HL-60 (cell line): ENCODE measurements at regions not wholly inside any gene's neighbourhood (a gene's known extent, or its start where the extent isn't known, plus 50 kb on each side); places are given as distances from the start of the nearest gene placed in this dataset.

Experiments used
- DNase-seq, 2 experiments: peaks; one replicate each; pipeline ENCODE4 v3.0.0-alpha.2; 2010 to 2020; ENCODE audit warnings: low read depth in 1 of 2, low spot score in 1 of 2
- H3K27ac ChIP-seq: fragments of 250-450 bp; sonication (Bioruptor Pico); replicated peaks from 2 replicates; pipeline ENCODE4 v1.5.1; 2020; ENCODE audit warnings: mild to moderate bottlenecking, moderate library complexity
- H3K27me3 ChIP-seq: fragments of 250-450 bp; sonication (Bioruptor Pico); 2 replicates; pipeline ENCODE4 v1.5.1; 2021; ENCODE audit warnings: mild to moderate bottlenecking, moderate library complexity; ENCODE audit not compliant: insufficient read depth, poor library complexity, severe bottlenecking
- H3K4me3 ChIP-seq: replicated peaks from 2 replicates; pipeline ENCODE4 v1.5.1; 2011; ENCODE audit warnings: mild to moderate bottlenecking, control low read depth, low read length; ENCODE audit not compliant: insufficient read depth
- GABPA ChIP-seq: IDR thresholded peaks from 2 replicates; pipeline ENCODE4 v1.6.1; 2012; ENCODE audit warnings: low read depth
- POLR2AphosphoS5 ChIP-seq: IDR thresholded peaks from 2 replicates; pipeline ENCODE4 v1.6.1; 2012; ENCODE audit warnings: low read depth
- SPI1 ChIP-seq: IDR thresholded peaks from 2 replicates; pipeline ENCODE4 v1.6.1; 2012; ENCODE audit warnings: low read depth, mild to moderate bottlenecking, borderline replicate concordance
- TF ChIP-seq, protein P1 (sequence below): IDR thresholded peaks from one replicate; pipeline ENCODE4 v1.5.1; 2011; ENCODE audit warnings: low read length, control low read depth, inconsistent platforms; ENCODE audit not compliant: insufficient read depth
- TF ChIP-seq, protein P2 (sequence below): IDR thresholded peaks from 2 replicates; pipeline ENCODE4 v1.6.1; 2012; ENCODE audit warnings: low read depth; ENCODE audit not compliant: insufficient replicate concordance

DNA sequence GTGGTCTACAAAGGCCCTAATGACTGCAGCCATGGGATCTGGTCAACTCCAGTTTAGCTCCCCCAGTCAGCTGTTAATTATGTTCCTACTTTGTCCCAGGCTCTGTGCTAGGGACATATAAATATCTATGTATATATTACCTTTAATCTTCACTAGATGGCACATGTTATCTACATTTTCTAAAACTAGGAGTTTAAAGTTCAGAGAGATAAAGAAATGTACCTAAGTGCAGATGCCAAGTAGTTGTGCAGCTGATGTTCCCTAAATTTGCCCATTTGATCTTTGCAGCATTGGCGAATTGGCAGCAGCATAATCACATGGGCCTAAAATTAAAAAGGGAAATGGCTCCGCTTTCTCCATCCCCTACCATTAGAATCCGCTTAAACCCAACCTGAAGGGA lies 541.1 kb downstream of the MED13L start:
- Histone ChIP-seq H3K27ac (no peak overlapping the region), H3K4me3 (no peak overlapping the region), H3K27me3 (no peaks in the 10 kb centered on the region)
- TF ChIP-seq SPI1 (no peak), GABPA (no peak)
- TF ChIP-seq, protein P1, sequence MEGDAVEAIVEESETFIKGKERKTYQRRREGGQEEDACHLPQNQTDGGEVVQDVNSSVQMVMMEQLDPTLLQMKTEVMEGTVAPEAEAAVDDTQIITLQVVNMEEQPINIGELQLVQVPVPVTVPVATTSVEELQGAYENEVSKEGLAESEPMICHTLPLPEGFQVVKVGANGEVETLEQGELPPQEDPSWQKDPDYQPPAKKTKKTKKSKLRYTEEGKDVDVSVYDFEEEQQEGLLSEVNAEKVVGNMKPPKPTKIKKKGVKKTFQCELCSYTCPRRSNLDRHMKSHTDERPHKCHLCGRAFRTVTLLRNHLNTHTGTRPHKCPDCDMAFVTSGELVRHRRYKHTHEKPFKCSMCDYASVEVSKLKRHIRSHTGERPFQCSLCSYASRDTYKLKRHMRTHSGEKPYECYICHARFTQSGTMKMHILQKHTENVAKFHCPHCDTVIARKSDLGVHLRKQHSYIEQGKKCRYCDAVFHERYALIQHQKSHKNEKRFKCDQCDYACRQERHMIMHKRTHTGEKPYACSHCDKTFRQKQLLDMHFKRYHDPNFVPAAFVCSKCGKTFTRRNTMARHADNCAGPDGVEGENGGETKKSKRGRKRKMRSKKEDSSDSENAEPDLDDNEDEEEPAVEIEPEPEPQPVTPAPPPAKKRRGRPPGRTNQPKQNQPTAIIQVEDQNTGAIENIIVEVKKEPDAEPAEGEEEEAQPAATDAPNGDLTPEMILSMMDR = no peak
- TF ChIP-seq, protein P2, sequence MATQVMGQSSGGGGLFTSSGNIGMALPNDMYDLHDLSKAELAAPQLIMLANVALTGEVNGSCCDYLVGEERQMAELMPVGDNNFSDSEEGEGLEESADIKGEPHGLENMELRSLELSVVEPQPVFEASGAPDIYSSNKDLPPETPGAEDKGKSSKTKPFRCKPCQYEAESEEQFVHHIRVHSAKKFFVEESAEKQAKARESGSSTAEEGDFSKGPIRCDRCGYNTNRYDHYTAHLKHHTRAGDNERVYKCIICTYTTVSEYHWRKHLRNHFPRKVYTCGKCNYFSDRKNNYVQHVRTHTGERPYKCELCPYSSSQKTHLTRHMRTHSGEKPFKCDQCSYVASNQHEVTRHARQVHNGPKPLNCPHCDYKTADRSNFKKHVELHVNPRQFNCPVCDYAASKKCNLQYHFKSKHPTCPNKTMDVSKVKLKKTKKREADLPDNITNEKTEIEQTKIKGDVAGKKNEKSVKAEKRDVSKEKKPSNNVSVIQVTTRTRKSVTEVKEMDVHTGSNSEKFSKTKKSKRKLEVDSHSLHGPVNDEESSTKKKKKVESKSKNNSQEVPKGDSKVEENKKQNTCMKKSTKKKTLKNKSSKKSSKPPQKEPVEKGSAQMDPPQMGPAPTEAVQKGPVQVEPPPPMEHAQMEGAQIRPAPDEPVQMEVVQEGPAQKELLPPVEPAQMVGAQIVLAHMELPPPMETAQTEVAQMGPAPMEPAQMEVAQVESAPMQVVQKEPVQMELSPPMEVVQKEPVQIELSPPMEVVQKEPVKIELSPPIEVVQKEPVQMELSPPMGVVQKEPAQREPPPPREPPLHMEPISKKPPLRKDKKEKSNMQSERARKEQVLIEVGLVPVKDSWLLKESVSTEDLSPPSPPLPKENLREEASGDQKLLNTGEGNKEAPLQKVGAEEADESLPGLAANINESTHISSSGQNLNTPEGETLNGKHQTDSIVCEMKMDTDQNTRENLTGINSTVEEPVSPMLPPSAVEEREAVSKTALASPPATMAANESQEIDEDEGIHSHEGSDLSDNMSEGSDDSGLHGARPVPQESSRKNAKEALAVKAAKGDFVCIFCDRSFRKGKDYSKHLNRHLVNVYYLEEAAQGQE = no peak
- DNase-seq = no peak

DNA sequence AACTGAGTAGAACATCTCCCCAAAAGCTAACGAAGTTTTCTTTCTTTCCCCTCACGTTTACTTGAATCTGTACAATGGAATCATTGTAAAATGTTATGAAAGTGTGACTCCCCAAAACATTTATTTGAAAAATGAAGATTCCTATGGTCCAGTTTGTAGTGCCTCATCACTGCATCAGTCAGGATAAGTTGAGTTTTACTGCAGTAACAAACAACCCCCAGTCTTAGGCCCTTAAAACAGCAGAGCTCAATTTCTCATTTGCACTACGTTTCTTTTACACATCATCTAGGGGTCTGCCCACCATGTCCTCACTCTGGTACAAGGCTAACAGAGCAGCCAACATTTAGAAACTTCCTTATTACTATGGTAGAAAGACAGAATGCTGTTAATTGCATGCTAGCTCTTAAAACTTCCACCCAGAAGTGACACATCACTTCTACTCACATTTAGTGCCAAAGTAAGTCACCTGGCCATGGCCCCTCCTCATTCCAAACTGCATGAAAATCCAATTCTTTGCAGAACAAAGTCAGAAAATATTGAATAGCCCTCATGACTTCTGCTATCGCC lies 546.4 kb downstream of the MED13L start:
- TF ChIP-seq POLR2AphosphoS5 (no peak), SPI1 (no peak), GABPA (no peak)
- TF ChIP-seq, protein P2 = no peak
- TF ChIP-seq, protein P1 = no peak
- no peaks in the 10 kb centered on the region for H3K27me3 ChIP-seq

DNA sequence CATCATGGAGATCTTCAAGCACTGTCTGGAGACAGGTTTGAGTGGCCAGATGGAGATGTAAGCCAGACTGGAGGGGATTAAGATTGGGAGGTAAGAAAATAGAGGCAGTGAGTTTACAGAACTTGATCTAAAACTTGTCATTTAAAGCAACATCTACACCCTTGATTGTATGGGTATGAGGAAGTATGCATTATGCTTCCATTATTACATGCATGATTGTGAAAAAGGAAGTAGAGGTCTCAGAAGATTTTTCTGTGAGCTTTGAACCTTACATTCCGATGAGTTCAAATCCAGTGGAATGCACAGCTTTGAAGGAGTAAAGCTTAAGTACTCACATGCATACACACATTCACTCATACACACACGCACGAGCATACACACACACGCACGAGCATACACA lies 550.8 kb downstream of the MED13L start:
- DNase-seq = no peak
- H3K27me3 ChIP-seq = no peaks in the 10 kb centered on the region
- no peak overlapping the region for H3K27ac ChIP-seq
- H3K4me3 ChIP-seq = no peak overlapping the region
- TF ChIP-seq GABPA (no peak), POLR2AphosphoS5 (no peak)

More for the DNA sequence above, 546.4 kb downstream of the MED13L start:
- DNase-seq = no peak
- Histone ChIP-seq H3K27ac (no peak overlapping the region), H3K4me3 (no peak overlapping the region)

DNA sequence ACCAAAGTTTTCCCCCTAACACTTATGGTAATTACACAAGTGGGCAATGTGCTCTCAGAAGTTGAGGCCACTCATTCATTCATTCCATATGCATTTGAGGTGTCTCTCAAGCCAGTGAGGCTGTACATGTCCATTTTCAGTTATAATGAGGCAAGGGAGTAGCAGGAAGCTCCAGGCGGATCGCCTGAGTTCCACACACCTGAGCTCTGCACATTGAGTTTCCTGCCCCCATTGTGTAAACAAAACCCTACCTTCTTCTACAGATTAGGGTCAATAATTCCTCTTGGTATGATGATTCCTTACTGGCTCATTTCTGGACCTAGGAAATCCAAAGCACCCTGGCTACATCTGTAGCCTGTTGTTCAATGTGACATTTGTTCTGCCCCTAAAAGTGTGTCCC lies 555.3 kb downstream of the MED13L start:
- TF ChIP-seq, protein P1 = no peak
- TF ChIP-seq SPI1 (no peak), GABPA (no peak), POLR2AphosphoS5 (no peak)
- TF ChIP-seq, protein P2 = no peak
- H3K27me3 ChIP-seq = no peaks in the 10 kb centered on the region
- no peak for DNase-seq
- no peak overlapping the region for H3K27ac ChIP-seq
- H3K4me3 ChIP-seq = no peak overlapping the region
